Cardiac muscle cell (in vitro differentiated cells and primary cell): ENCODE measurements at regions not wholly inside any gene's neighbourhood (a gene's known extent, or its start where the extent isn't known, plus 50 kb on each side); places are given as distances from the start of the nearest gene placed in this dataset.
A peak's percentile ranks its signal among the peaks of the same experiment; 100 is the strongest.

ENCODE experiments used
- DNase-seq, 2 donors: peaks; one replicate each; pipeline versions ENCODE4 v3.0.0 to v3.0.0-alpha.2; 2010 to 2017; ENCODE audit warnings: low read depth in 1 of 2, low spot score in 1 of 2
- H3K27ac ChIP-seq: fragments of 200-600 bp; sonication (generic); 2 replicates; pipeline ENCODE4 v1.5.1; 2016
- H3K27me3 ChIP-seq: fragments of 200-600 bp; sonication (generic); 2 replicates; pipeline ENCODE4 v1.6.0; 2016; ENCODE audit warnings: control low read depth
- H3K36me3 ChIP-seq: fragments of 200-600 bp; sonication (generic); 2 replicates; pipeline ENCODE4 v1.5.1; 2016; ENCODE audit warnings: control low read depth
- H3K4me1 ChIP-seq: fragments of 200-600 bp; sonication (generic); 2 replicates; pipeline ENCODE4 v1.8.1; 2017; ENCODE audit warnings: low read depth, mild to moderate bottlenecking, mixed run types
- H3K4me3 ChIP-seq: fragments of 200-600 bp; sonication (generic); 2 replicates; pipeline ENCODE4 v1.5.1; 2016; ENCODE audit warnings: mild to moderate bottlenecking
- H3K9me3 ChIP-seq: fragments of 200-600 bp; sonication (generic); 2 replicates; pipeline ENCODE4 v1.5.1; 2017; ENCODE audit warnings: low read depth, mild to moderate bottlenecking, control low read depth
- CTCF ChIP-seq: IDR thresholded peaks from 2 replicates; pipeline ENCODE4 v1.5.1; 2012; ENCODE audit warnings: low read depth, mild to moderate bottlenecking, low read length

GRCh38 chr18:44135741-44136140 is 544.9 kb upstream of the SETBP1 start:
- H3K4me3 ChIP-seq: no peak overlapping the region
- H3K4me1 ChIP-seq: no peaks in the 10 kb centered on the region
- DNase-seq: no peak
- H3K9me3 ChIP-seq: no peaks in the 10 kb centered on the region
- H3K36me3 ChIP-seq: no peaks in the 10 kb centered on the region
- no peak for TF ChIP-seq CTCF
- H3K27ac ChIP-seq: no peak overlapping the region
- no peaks in the 10 kb centered on the region for H3K27me3 ChIP-seq

GRCh38 chr18:44136326-44136725 is 544.4 kb upstream of the SETBP1 start:
- H3K36me3 ChIP-seq: no peaks in the 10 kb centered on the region
- no peaks in the 10 kb centered on the region for H3K27me3 ChIP-seq
- no peak for DNase-seq
- H3K9me3 ChIP-seq: no peaks in the 10 kb centered on the region
- no peak overlapping the region for H3K4me3 ChIP-seq
- no peak overlapping the region for H3K27ac ChIP-seq
- no peaks in the 10 kb centered on the region for H3K4me1 ChIP-seq
- no peak for TF ChIP-seq CTCF

- TF ChIP-seq CTCF: no peak
- DNase-seq: no peak
- no peaks in the 10 kb centered on the region for H3K4me1 ChIP-seq
- no peak overlapping the region for H3K4me3 ChIP-seq
- H3K9me3 ChIP-seq: no peaks in the 10 kb centered on the region
- H3K27ac ChIP-seq: no peak overlapping the region
- H3K27me3 ChIP-seq: no peaks in the 10 kb centered on the region
- H3K36me3 ChIP-seq: no peaks in the 10 kb centered on the region
Observed at GRCh38 chr18:44143072-44143471, 537.6 kb upstream of the SETBP1 start.

GRCh38 chr18:44149706-44150105 is 531.0 kb upstream of the SETBP1 start:
- Histone ChIP-seq H3K4me3 (no peak overlapping the region), H3K27ac (no peak overlapping the region), H3K27me3 (no peaks in the 10 kb centered on the region), H3K36me3 (no peaks in the 10 kb centered on the region), H3K4me1 (peaks cover 8% of the 10 kb centered on the region), H3K9me3 (no peaks in the 10 kb centered on the region)
- TF ChIP-seq CTCF: no peak
- peak in 1 of 2 donors; percentile 75 for DNase-seq

GRCh38 chr18:44153981-44154380 is 526.7 kb upstream of the SETBP1 start:
- no peak for DNase-seq
- Histone ChIP-seq H3K27ac (no peak overlapping the region), H3K4me3 (no peak overlapping the region), H3K27me3 (no peaks in the 10 kb centered on the region), H3K9me3 (no peaks in the 10 kb centered on the region), H3K36me3 (no peaks in the 10 kb centered on the region), H3K4me1 (peaks cover 8% of the 10 kb centered on the region)
- TF ChIP-seq CTCF: no peak

- Histone ChIP-seq H3K27me3 (no peaks in the 10 kb centered on the region), H3K4me3 (no peak overlapping the region), H3K27ac (no peak overlapping the region), H3K4me1 (no peaks in the 10 kb centered on the region), H3K36me3 (no peaks in the 10 kb centered on the region), H3K9me3 (no peaks in the 10 kb centered on the region)
- DNase-seq: peak in 1 of 2 donors; percentile 5
- TF ChIP-seq CTCF: no peak
Observed at GRCh38 chr18:44156126-44156525, 524.6 kb upstream of the SETBP1 start.
